GDM1 (cell line): ENCODE measurements at regions not wholly inside any gene's neighbourhood (a gene's known extent, or its start where the extent isn't known, plus 50 kb on each side); places are given as distances from the start of the nearest gene placed in this dataset.

Experiments
- DNase-seq: peaks from one replicate; lab custom pipeline; 2025; lab: John Stamatoyannopoulos, UW

GRCh38 chr20:7708782-7709181 is 231.5 kb downstream of the HAO1 start:
- DNase-seq: no peak

GRCh38 chr20:7710440-7710839 is 229.8 kb downstream of the HAO1 start:
- no peak for DNase-seq

- DNase-seq: no peak
These were observed 227.6 kb downstream of the HAO1 start for GRCh38 chr20:7712661-7713060.

GRCh38 chr20:7714549-7714948 is 225.7 kb downstream of the HAO1 start:
- DNase-seq: no peak

GRCh38 chr20:7716286-7716972 is 223.8 kb downstream of the HAO1 start:
- DNase-seq: no peak

GRCh38 chr20:7722564-7722963 is 217.7 kb downstream of the HAO1 start:
- DNase-seq: no peak

- DNase-seq: no peak
These were observed 217.0 kb downstream of the HAO1 start for GRCh38 chr20:7723284-7723683.

- no peak for DNase-seq
These were observed 211.9 kb downstream of the HAO1 start for GRCh38 chr20:7728338-7728737.

- no peak for DNase-seq
These were observed 206.0 kb downstream of the HAO1 start for GRCh38 chr20:7734216-7734615.

- DNase-seq: no peak
These were observed 203.9 kb downstream of the HAO1 start for GRCh38 chr20:7736336-7736735.

GRCh38 chr20:7741866-7742265 is 198.4 kb downstream of the HAO1 start:
- no peak for DNase-seq

GRCh38 chr20:7742479-7742878 is 197.8 kb downstream of the HAO1 start:
- DNase-seq: no peak

GRCh38 chr20:7744411-7744810 is 195.8 kb downstream of the HAO1 start:
- no peak for DNase-seq

GRCh38 chr20:7748624-7749023 is 191.6 kb downstream of the HAO1 start:
- DNase-seq: no peak

GRCh38 chr20:7754102-7754501 is 186.2 kb downstream of the HAO1 start:
- DNase-seq: no peak

GRCh38 chr20:7758406-7758805 is 181.9 kb downstream of the HAO1 start:
- no peak for DNase-seq

- DNase-seq: no peak
These were observed 179.8 kb downstream of the HAO1 start for GRCh38 chr20:7760247-7761031.

- DNase-seq: no peak
These were observed 175.0 kb downstream of the HAO1 start for GRCh38 chr20:7765221-7765620.

- no peak for DNase-seq
These were observed 170.2 kb downstream of the HAO1 start for GRCh38 chr20:7770046-7770445.

GRCh38 chr20:7770578-7770977 is 169.7 kb downstream of the HAO1 start:
- no peak for DNase-seq

GRCh38 chr20:7772371-7772770 is 167.9 kb downstream of the HAO1 start:
- DNase-seq: no peak

GRCh38 chr20:7773511-7773910 is 166.7 kb downstream of the HAO1 start:
- no peak for DNase-seq

- DNase-seq: no peak
These were observed 165.2 kb downstream of the HAO1 start for GRCh38 chr20:7775072-7775471.

GRCh38 chr20:7776148-7776547 is 164.1 kb downstream of the HAO1 start:
- no peak for DNase-seq
